ENCODE measurements at regions not wholly inside any gene's neighbourhood (a gene's known extent, or its start where the extent isn't known, plus 50 kb on each side); places are given as distances from the start of the nearest gene placed in this dataset.

DNA sequence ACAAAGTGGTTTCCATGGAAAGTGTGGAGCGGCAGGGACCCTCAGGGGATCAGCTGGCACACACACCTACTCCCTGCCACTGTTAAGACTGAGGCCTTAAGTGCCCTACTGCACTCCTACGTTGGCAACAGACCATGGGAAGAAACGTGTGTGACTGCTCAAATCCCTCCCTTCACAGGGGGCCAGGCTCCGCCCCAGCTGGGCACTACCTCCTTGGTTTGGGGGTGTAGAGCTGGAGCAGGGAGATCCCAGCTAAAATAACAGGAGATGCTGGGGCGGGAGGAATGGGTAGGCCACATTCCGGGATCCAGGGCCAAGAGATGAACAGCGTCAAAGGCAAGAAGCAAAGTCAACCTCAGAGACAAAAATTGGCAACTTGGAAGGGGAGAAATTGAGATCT is 231.0 kb downstream of the EN1 start:
- TF ChIP-seq, protein P1, sequence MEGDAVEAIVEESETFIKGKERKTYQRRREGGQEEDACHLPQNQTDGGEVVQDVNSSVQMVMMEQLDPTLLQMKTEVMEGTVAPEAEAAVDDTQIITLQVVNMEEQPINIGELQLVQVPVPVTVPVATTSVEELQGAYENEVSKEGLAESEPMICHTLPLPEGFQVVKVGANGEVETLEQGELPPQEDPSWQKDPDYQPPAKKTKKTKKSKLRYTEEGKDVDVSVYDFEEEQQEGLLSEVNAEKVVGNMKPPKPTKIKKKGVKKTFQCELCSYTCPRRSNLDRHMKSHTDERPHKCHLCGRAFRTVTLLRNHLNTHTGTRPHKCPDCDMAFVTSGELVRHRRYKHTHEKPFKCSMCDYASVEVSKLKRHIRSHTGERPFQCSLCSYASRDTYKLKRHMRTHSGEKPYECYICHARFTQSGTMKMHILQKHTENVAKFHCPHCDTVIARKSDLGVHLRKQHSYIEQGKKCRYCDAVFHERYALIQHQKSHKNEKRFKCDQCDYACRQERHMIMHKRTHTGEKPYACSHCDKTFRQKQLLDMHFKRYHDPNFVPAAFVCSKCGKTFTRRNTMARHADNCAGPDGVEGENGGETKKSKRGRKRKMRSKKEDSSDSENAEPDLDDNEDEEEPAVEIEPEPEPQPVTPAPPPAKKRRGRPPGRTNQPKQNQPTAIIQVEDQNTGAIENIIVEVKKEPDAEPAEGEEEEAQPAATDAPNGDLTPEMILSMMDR (conservative IDR thresholded peaks at IDR 0.05; ENCODE audit: low read depth, low read length): no peak
- TF ChIP-seq EZH2 (IDR thresholded peaks at IDR 0.05; ENCODE audit: borderline replicate concordance, low read depth, low read length, poor library complexity, severe bottlenecking): no peak

Measured in A673 (cell line).